ENCODE measurements at regions not wholly inside any gene's neighbourhood (a gene's known extent, or its start where the extent isn't known, plus 50 kb on each side); places are given as distances from the start of the nearest gene placed in this dataset.

DNA sequence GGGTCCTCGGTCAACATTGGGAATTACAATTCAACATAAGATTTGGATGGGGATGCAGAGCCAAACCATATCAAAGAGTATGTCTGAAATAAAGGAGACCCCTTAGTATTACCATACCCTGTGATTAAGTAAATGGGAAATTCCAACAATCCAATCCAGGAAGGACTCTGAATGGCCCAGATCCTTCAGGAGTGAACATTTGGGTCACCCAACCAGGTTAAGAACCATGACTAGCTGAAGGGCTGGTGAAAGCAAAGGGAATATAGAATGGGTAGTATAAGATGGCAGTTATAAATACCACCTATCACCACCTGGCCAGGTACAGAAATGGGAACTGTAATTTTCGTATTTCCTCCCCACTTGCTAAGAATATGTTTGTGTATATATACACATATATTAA lies 114.4 kb upstream of the CCDC196 start:
- Mint-ChIP-seq H3K4me3 (no peak overlapping the region), H3K4me1 (no peaks in the 10 kb centered on the region), H3K36me3 (no peaks in the 10 kb centered on the region), H3K27me3 (no peaks in the 10 kb centered on the region), H3K27ac (no peak overlapping the region), H3K9me3 (no peaks in the 10 kb centered on the region)
- H3K27ac ChIP-seq (ENCODE audit: insufficient read depth, low read length, poor library complexity, severe bottlenecking): no peak overlapping the region
- H3K27me3 ChIP-seq (ENCODE audit: control insufficient read depth, insufficient read depth, low read length): no peaks in the 10 kb centered on the region
- no peaks in the 10 kb centered on the region for H3K36me3 ChIP-seq (ENCODE audit: control insufficient read depth, insufficient read depth, low read length)
- no peak overlapping the region for H3K4me3 ChIP-seq (ENCODE audit: low read depth, low read length)
- H3K4me1 ChIP-seq (ENCODE audit: control insufficient read depth, insufficient read depth, low read length, poor library complexity, severe bottlenecking): no peaks in the 10 kb centered on the region
- ATAC-seq (ENCODE audit: low read depth in 2 of 2) (no peak), DNase-seq (no peak)
- H3K9me3 ChIP-seq (ENCODE audit: control insufficient read depth in 2 of 2, low read length in 2 of 2): no peaks in the 10 kb centered on the region

- Histone ChIP-seq H3K27ac (ENCODE audit: insufficient read depth, low read length, poor library complexity, severe bottlenecking) (no peak overlapping the region), H3K36me3 (ENCODE audit: control insufficient read depth, insufficient read depth, low read length) (no peaks in the 10 kb centered on the region), H3K27me3 (ENCODE audit: control insufficient read depth, insufficient read depth, low read length) (no peaks in the 10 kb centered on the region), H3K4me3 (ENCODE audit: low read depth, low read length) (no peak overlapping the region), H3K4me1 (ENCODE audit: control insufficient read depth, insufficient read depth, low read length, poor library complexity, severe bottlenecking) (no peaks in the 10 kb centered on the region), H3K9me3 (ENCODE audit: control insufficient read depth in 2 of 2, low read length in 2 of 2) (no peaks in the 10 kb centered on the region)
- Mint-ChIP-seq H3K4me1 (no peaks in the 10 kb centered on the region), H3K36me3 (no peaks in the 10 kb centered on the region), H3K4me3 (no peak overlapping the region), H3K9me3 (no peaks in the 10 kb centered on the region), H3K27me3 (no peaks in the 10 kb centered on the region), H3K27ac (no peak overlapping the region)
- ATAC-seq (ENCODE audit: low read depth in 2 of 2) (no peak), DNase-seq (no peak)
Observed at GRCh38 chr14:66375046-66375964, 110.9 kb upstream of the CCDC196 start.

- H3K27me3 ChIP-seq (ENCODE audit: control insufficient read depth, insufficient read depth, low read length): no peaks in the 10 kb centered on the region
- no peak for DNase-seq
- Mint-ChIP-seq H3K4me1 (no peaks in the 10 kb centered on the region), H3K27me3 (no peaks in the 10 kb centered on the region), H3K9me3 (no peaks in the 10 kb centered on the region), H3K27ac (no peak overlapping the region), H3K36me3 (no peaks in the 10 kb centered on the region), H3K4me3 (no peak overlapping the region)
- no peak overlapping the region for H3K27ac ChIP-seq (ENCODE audit: insufficient read depth, low read length, poor library complexity, severe bottlenecking)
- no peaks in the 10 kb centered on the region for H3K36me3 ChIP-seq (ENCODE audit: control insufficient read depth, insufficient read depth, low read length)
- no peaks in the 10 kb centered on the region for H3K4me1 ChIP-seq (ENCODE audit: control insufficient read depth, insufficient read depth, low read length, poor library complexity, severe bottlenecking)
- no peak overlapping the region for H3K4me3 ChIP-seq (ENCODE audit: low read depth, low read length)
- H3K9me3 ChIP-seq (ENCODE audit: control insufficient read depth in 2 of 2, low read length in 2 of 2): no peaks in the 10 kb centered on the region
- ATAC-seq (ENCODE audit: low read depth in 2 of 2): no peak
Observed at GRCh38 chr14:66377574-66377973, 108.6 kb upstream of the CCDC196 start.

- H3K27ac Mint-ChIP-seq: no peak overlapping the region
- no peaks in the 10 kb centered on the region for H3K27me3 Mint-ChIP-seq
- Histone ChIP-seq H3K9me3 (ENCODE audit: control insufficient read depth in 2 of 2, low read length in 2 of 2) (no peaks in the 10 kb centered on the region), H3K27me3 (ENCODE audit: control insufficient read depth, insufficient read depth, low read length) (no peaks in the 10 kb centered on the region), H3K36me3 (ENCODE audit: control insufficient read depth, insufficient read depth, low read length) (no peaks in the 10 kb centered on the region), H3K4me3 (ENCODE audit: low read depth, low read length) (no peak overlapping the region), H3K4me1 (ENCODE audit: control insufficient read depth, insufficient read depth, low read length, poor library complexity, severe bottlenecking) (no peaks in the 10 kb centered on the region), H3K27ac (ENCODE audit: insufficient read depth, low read length, poor library complexity, severe bottlenecking) (no peak overlapping the region)
- no peaks in the 10 kb centered on the region for H3K36me3 Mint-ChIP-seq
- ATAC-seq (ENCODE audit: low read depth in 2 of 2): no peak
- H3K4me1 Mint-ChIP-seq: no peaks in the 10 kb centered on the region
- no peak overlapping the region for H3K4me3 Mint-ChIP-seq
- no peaks in the 10 kb centered on the region for H3K9me3 Mint-ChIP-seq
- DNase-seq: no peak
Observed at GRCh38 chr14:66378712-66379505, 107.3 kb upstream of the CCDC196 start.

GRCh38 chr14:66380143-66380542 lies 106.0 kb upstream of the CCDC196 start:
- Histone ChIP-seq H3K4me3 (ENCODE audit: low read depth, low read length) (no peak overlapping the region), H3K4me1 (ENCODE audit: control insufficient read depth, insufficient read depth, low read length, poor library complexity, severe bottlenecking) (no peaks in the 10 kb centered on the region), H3K27ac (ENCODE audit: insufficient read depth, low read length, poor library complexity, severe bottlenecking) (no peak overlapping the region), H3K9me3 (ENCODE audit: control insufficient read depth in 2 of 2, low read length in 2 of 2) (no peaks in the 10 kb centered on the region), H3K27me3 (ENCODE audit: control insufficient read depth, insufficient read depth, low read length) (no peaks in the 10 kb centered on the region), H3K36me3 (ENCODE audit: control insufficient read depth, insufficient read depth, low read length) (no peaks in the 10 kb centered on the region)
- ATAC-seq (ENCODE audit: low read depth in 2 of 2) (no peak), DNase-seq (no peak)
- Mint-ChIP-seq H3K4me3 (no peak overlapping the region), H3K9me3 (no peaks in the 10 kb centered on the region), H3K36me3 (no peaks in the 10 kb centered on the region), H3K27ac (no peak overlapping the region), H3K27me3 (no peaks in the 10 kb centered on the region), H3K4me1 (no peaks in the 10 kb centered on the region)

DNA sequence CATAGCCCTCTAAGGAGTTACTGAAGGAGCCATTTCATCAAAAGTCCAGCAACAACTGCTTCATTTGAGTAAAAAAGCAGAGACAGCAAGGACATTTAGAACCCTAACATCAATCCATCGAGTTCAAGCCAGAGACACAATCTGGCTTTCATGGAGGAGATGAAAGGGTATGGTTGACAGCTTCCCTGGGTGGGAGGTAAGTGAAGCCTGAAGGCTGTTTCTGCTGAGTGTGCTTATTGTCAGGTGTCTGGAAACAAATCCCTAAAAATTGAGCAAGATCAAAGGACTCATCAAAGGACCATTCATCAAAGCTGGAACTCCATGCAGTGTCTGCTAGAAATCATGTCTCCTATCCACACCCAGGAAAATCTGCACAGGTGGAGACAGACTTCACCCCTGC lies 104.4 kb upstream of the CCDC196 start:
- Histone ChIP-seq H3K27ac (ENCODE audit: insufficient read depth, low read length, poor library complexity, severe bottlenecking) (no peak overlapping the region), H3K4me1 (ENCODE audit: control insufficient read depth, insufficient read depth, low read length, poor library complexity, severe bottlenecking) (no peaks in the 10 kb centered on the region), H3K9me3 (ENCODE audit: control insufficient read depth in 2 of 2, low read length in 2 of 2) (no peaks in the 10 kb centered on the region), H3K27me3 (ENCODE audit: control insufficient read depth, insufficient read depth, low read length) (no peaks in the 10 kb centered on the region), H3K36me3 (ENCODE audit: control insufficient read depth, insufficient read depth, low read length) (no peaks in the 10 kb centered on the region), H3K4me3 (ENCODE audit: low read depth, low read length) (no peak overlapping the region)
- H3K4me1 Mint-ChIP-seq: no peaks in the 10 kb centered on the region
- no peaks in the 10 kb centered on the region for H3K27me3 Mint-ChIP-seq
- peak overlapping the region in 1 of 4 donors; percentile 48 for H3K4me3 Mint-ChIP-seq
- no peaks in the 10 kb centered on the region for H3K9me3 Mint-ChIP-seq
- DNase-seq (no peak), ATAC-seq (ENCODE audit: low read depth in 2 of 2) (no peak)
- no peaks in the 10 kb centered on the region for H3K36me3 Mint-ChIP-seq
- H3K27ac Mint-ChIP-seq: no peak overlapping the region

DNA sequence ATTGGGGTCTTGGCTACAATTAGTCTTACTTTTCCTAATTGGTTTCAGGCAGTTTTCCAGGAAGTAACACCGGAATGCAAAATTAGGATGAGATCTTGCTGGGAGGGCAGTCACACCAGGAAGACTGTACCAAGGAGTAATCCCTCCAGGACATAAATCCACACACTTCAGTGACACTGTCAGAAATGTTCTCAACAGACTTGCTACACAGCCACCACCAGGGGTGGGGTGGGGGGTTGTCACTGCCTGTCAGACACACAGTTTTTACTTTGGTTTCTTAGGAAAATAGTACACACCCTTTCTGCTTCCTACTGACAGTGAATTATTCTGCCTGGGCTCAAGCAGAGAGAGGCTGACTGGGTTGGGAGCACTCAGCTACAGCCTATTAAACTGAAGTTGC lies 102.9 kb upstream of the CCDC196 start:
- Histone ChIP-seq H3K36me3 (ENCODE audit: control insufficient read depth, insufficient read depth, low read length) (no peaks in the 10 kb centered on the region), H3K27ac (ENCODE audit: insufficient read depth, low read length, poor library complexity, severe bottlenecking) (no peak overlapping the region), H3K27me3 (ENCODE audit: control insufficient read depth, insufficient read depth, low read length) (no peaks in the 10 kb centered on the region), H3K4me3 (ENCODE audit: low read depth, low read length) (no peak overlapping the region), H3K9me3 (ENCODE audit: control insufficient read depth in 2 of 2, low read length in 2 of 2) (no peaks in the 10 kb centered on the region), H3K4me1 (ENCODE audit: control insufficient read depth, insufficient read depth, low read length, poor library complexity, severe bottlenecking) (no peaks in the 10 kb centered on the region)
- ATAC-seq (ENCODE audit: low read depth in 2 of 2) (no peak), DNase-seq (no peak)
- Mint-ChIP-seq H3K36me3 (no peaks in the 10 kb centered on the region), H3K9me3 (no peaks in the 10 kb centered on the region), H3K27ac (no peak overlapping the region), H3K27me3 (no peaks in the 10 kb centered on the region), H3K4me1 (no peaks in the 10 kb centered on the region), H3K4me3 (no peak overlapping the region)

Data from CD4-positive, CD25-positive, alpha-beta regulatory T cell (primary cell).